Neutrophil (primary cell): ENCODE measurements at regions not wholly inside any gene's neighbourhood (a gene's known extent, or its start where the extent isn't known, plus 50 kb on each side); places are given as distances from the start of the nearest gene placed in this dataset.

Experiments
- H3K27ac ChIP-seq: fragments of 200-600 bp; sonication (generic); 2 replicates; pipeline ENCODE4 v1.5.1; 2016; ENCODE audit warnings: mild to moderate bottlenecking, moderate library complexity
- H3K27me3 ChIP-seq: fragments of 200-600 bp; sonication (generic); 2 replicates; pipeline ENCODE4 v1.6.0; 2016; ENCODE audit warnings: mild to moderate bottlenecking
- H3K36me3 ChIP-seq: fragments of 200-600 bp; sonication (generic); 2 replicates; pipeline ENCODE4 v1.5.1; 2017
- H3K4me1 ChIP-seq, 2 experiments: fragments of 200-600 bp in 1 of 2; sonication (generic) in 1 of 2; 1 replicate in 1 of 2; 2 replicates in 1 of 2; pipeline versions ENCODE4 v1.5.1 to v1.6.1; 2013 to 2016; ENCODE audit warnings: low read depth in 1 of 2, low read length in 1 of 2, mild to moderate bottlenecking in 1 of 2, moderate library complexity in 1 of 2; ENCODE audit not compliant: control insufficient read depth in 1 of 2, insufficient read depth in 1 of 2
- H3K4me3 ChIP-seq, 2 experiments: fragments of 200-600 bp in 1 of 2; sonication (generic) in 1 of 2; 1 replicate in 1 of 2; 2 replicates in 1 of 2; pipeline ENCODE4 v1.5.1; 2013 to 2016; ENCODE audit warnings: low read depth in 1 of 2, low read length in 1 of 2, mild to moderate bottlenecking in 1 of 2, moderate library complexity in 1 of 2
- H3K9me3 ChIP-seq: fragments of 200-600 bp; sonication (generic); 2 replicates; pipeline ENCODE4 v1.5.1; 2016
- TF ChIP-seq, protein P1 (sequence below): fragments of 200-600 bp; sonication (generic); IDR thresholded peaks from 2 replicates; pipeline ENCODE4 v1.5.1; 2016; ENCODE audit warnings: antibody characterized with exemption

- no peaks in the 10 kb centered on the region for H3K9me3 ChIP-seq
- no peaks in the 10 kb centered on the region for H3K36me3 ChIP-seq
- no peak overlapping the region for H3K27ac ChIP-seq
- no peaks in the 10 kb centered on the region for H3K4me1 ChIP-seq
- no peak overlapping the region for H3K4me3 ChIP-seq
- no peaks in the 10 kb centered on the region for H3K27me3 ChIP-seq
- TF ChIP-seq, protein P1, sequence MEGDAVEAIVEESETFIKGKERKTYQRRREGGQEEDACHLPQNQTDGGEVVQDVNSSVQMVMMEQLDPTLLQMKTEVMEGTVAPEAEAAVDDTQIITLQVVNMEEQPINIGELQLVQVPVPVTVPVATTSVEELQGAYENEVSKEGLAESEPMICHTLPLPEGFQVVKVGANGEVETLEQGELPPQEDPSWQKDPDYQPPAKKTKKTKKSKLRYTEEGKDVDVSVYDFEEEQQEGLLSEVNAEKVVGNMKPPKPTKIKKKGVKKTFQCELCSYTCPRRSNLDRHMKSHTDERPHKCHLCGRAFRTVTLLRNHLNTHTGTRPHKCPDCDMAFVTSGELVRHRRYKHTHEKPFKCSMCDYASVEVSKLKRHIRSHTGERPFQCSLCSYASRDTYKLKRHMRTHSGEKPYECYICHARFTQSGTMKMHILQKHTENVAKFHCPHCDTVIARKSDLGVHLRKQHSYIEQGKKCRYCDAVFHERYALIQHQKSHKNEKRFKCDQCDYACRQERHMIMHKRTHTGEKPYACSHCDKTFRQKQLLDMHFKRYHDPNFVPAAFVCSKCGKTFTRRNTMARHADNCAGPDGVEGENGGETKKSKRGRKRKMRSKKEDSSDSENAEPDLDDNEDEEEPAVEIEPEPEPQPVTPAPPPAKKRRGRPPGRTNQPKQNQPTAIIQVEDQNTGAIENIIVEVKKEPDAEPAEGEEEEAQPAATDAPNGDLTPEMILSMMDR = no peak
Measured at GRCh38 chr1:87572008-87572407, 243.3 kb downstream of the LMO4 start.

GRCh38 chr1:87572891-87573290 is 244.2 kb downstream of the LMO4 start:
- Histone ChIP-seq H3K27ac (no peak overlapping the region), H3K4me1 (no peaks in the 10 kb centered on the region), H3K27me3 (no peaks in the 10 kb centered on the region), H3K9me3 (no peaks in the 10 kb centered on the region), H3K36me3 (no peaks in the 10 kb centered on the region), H3K4me3 (no peak overlapping the region)
- TF ChIP-seq, protein P1 = no peak

- no peaks in the 10 kb centered on the region for H3K4me1 ChIP-seq
- H3K36me3 ChIP-seq = no peaks in the 10 kb centered on the region
- TF ChIP-seq, protein P1 = no peak
- H3K4me3 ChIP-seq = no peak overlapping the region
- no peak overlapping the region for H3K27ac ChIP-seq
- no peaks in the 10 kb centered on the region for H3K9me3 ChIP-seq
- H3K27me3 ChIP-seq = no peaks in the 10 kb centered on the region
Measured at GRCh38 chr1:87575528-87575927, 246.8 kb downstream of the LMO4 start.

DNA sequence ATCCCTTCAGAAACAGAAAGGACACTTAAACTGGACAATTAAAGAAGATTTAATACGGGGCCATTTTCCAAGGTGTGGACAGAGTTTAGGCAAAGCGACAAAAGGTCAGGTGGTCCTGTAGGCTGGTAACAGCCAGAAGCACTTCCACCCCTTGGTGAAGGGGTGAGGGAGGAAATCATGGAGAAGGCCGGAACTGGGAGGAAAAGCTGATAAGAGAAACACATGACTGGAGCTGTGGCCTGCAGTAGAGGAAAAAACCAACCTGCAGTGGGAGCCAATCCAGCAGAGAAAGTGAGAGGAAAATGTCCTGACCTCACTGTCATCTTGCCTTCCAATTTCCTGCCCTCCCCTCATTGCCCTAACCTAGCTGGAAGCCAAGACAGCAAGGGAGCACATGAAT is 249.8 kb downstream of the LMO4 start:
- no peak overlapping the region for H3K4me3 ChIP-seq
- no peaks in the 10 kb centered on the region for H3K36me3 ChIP-seq
- no peaks in the 10 kb centered on the region for H3K9me3 ChIP-seq
- TF ChIP-seq, protein P1 = no peak
- H3K27me3 ChIP-seq = no peaks in the 10 kb centered on the region
- H3K4me1 ChIP-seq = no peaks in the 10 kb centered on the region
- H3K27ac ChIP-seq = no peak overlapping the region

- H3K27ac ChIP-seq = no peak overlapping the region
- H3K4me1 ChIP-seq = no peaks in the 10 kb centered on the region
- no peaks in the 10 kb centered on the region for H3K27me3 ChIP-seq
- no peaks in the 10 kb centered on the region for H3K9me3 ChIP-seq
- no peak overlapping the region for H3K4me3 ChIP-seq
- no peaks in the 10 kb centered on the region for H3K36me3 ChIP-seq
- TF ChIP-seq, protein P1 = no peak
Measured at GRCh38 chr1:87583459-87583858, 254.8 kb downstream of the LMO4 start.

- Histone ChIP-seq H3K4me1 (no peaks in the 10 kb centered on the region), H3K36me3 (no peaks in the 10 kb centered on the region), H3K27me3 (no peaks in the 10 kb centered on the region), H3K4me3 (no peak overlapping the region), H3K27ac (no peak overlapping the region), H3K9me3 (no peaks in the 10 kb centered on the region)
- TF ChIP-seq, protein P1 = no peak
Measured at GRCh38 chr1:87584586-87584985, 255.9 kb downstream of the LMO4 start.
